ENCODE measurements at regions not wholly inside any gene's neighbourhood (a gene's known extent, or its start where the extent isn't known, plus 50 kb on each side); places are given as distances from the start of the nearest gene placed in this dataset.

DNA sequence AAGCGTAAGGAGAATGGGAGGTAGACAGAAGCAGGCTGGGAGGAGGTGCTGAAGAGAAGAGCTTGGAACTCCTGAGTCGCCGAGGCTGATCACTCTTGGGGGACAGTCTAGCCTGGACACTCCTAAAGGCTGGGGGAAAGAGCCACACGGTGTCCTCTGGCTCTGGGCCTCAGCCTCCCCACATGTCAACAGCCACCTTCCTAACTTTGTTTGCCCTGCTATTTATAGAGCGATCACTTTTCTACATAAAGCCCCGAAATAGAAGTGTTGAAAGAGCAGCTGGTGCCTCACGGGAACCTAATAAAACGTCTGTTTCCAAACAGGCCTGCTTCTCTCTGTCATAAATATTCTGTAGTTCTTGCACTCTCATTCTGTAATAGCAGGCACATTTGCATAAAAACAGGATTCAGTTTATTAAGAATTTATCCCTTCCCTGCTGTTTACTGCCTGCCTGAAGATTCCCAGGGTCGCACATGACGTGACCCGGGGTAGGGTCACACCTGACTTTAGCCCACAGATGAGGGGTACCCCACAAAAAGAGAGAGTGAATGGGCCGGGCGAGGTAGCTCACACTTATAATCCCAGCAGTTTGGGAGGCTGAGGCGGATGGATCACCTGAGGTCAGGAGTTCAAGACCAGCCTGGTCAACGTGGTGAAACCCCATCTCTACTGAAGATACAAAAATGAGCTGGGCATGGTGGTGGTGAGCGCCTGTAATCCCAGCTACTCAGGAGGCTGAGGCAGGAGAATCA, 212.5 kb downstream of the TOMM20 start:
- no peaks in the 10 kb centered on the region for H3F3A ChIP-seq (ENCODE audit: insufficient read depth, low read length, poor library complexity, severe bottlenecking)
- no peaks in the 10 kb centered on the region for H4K20me1 ChIP-seq (ENCODE audit: insufficient read depth)
- no peaks in the 10 kb centered on the region for H3K36me3 ChIP-seq (ENCODE audit: insufficient read depth, low read length)
- H3K9me3 ChIP-seq (ENCODE audit: low read length) = no peaks in the 10 kb centered on the region
- no peak overlapping the region for H2AFZ ChIP-seq (ENCODE audit: low read depth, low read length)
- no peaks in the 10 kb centered on the region for H3K79me2 ChIP-seq (replicated peaks; ENCODE audit: insufficient read depth, low read length)
- no peaks in the 10 kb centered on the region for H3K27me3 ChIP-seq (ENCODE audit: insufficient read depth, low read depth, low read length)
- H3K9ac ChIP-seq (ENCODE audit: low read length) = no peak overlapping the region
- no peaks in the 10 kb centered on the region for H3K9me2 ChIP-seq (ENCODE audit: insufficient read depth, low read length)
- H3K4me2 ChIP-seq (ENCODE audit: low read length) = no peak overlapping the region
- TF ChIP-seq, protein P1, sequence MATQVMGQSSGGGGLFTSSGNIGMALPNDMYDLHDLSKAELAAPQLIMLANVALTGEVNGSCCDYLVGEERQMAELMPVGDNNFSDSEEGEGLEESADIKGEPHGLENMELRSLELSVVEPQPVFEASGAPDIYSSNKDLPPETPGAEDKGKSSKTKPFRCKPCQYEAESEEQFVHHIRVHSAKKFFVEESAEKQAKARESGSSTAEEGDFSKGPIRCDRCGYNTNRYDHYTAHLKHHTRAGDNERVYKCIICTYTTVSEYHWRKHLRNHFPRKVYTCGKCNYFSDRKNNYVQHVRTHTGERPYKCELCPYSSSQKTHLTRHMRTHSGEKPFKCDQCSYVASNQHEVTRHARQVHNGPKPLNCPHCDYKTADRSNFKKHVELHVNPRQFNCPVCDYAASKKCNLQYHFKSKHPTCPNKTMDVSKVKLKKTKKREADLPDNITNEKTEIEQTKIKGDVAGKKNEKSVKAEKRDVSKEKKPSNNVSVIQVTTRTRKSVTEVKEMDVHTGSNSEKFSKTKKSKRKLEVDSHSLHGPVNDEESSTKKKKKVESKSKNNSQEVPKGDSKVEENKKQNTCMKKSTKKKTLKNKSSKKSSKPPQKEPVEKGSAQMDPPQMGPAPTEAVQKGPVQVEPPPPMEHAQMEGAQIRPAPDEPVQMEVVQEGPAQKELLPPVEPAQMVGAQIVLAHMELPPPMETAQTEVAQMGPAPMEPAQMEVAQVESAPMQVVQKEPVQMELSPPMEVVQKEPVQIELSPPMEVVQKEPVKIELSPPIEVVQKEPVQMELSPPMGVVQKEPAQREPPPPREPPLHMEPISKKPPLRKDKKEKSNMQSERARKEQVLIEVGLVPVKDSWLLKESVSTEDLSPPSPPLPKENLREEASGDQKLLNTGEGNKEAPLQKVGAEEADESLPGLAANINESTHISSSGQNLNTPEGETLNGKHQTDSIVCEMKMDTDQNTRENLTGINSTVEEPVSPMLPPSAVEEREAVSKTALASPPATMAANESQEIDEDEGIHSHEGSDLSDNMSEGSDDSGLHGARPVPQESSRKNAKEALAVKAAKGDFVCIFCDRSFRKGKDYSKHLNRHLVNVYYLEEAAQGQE (IDR thresholded peaks at IDR 0.05; ENCODE audit: borderline replicate concordance) = no peak
- TF ChIP-seq TAF1 (IDR thresholded peaks at IDR 0.05; ENCODE audit: low read depth) (no peak), POLR2AphosphoS5 (IDR thresholded peaks at IDR 0.05) (no peak), MXI1 (conservative IDR thresholded peaks at IDR 0.05; ENCODE audit: poor library complexity, severe bottlenecking) (no peak), RAD21 (conservative IDR thresholded peaks at IDR 0.05) (no peak)
- TF ChIP-seq, protein P2, sequence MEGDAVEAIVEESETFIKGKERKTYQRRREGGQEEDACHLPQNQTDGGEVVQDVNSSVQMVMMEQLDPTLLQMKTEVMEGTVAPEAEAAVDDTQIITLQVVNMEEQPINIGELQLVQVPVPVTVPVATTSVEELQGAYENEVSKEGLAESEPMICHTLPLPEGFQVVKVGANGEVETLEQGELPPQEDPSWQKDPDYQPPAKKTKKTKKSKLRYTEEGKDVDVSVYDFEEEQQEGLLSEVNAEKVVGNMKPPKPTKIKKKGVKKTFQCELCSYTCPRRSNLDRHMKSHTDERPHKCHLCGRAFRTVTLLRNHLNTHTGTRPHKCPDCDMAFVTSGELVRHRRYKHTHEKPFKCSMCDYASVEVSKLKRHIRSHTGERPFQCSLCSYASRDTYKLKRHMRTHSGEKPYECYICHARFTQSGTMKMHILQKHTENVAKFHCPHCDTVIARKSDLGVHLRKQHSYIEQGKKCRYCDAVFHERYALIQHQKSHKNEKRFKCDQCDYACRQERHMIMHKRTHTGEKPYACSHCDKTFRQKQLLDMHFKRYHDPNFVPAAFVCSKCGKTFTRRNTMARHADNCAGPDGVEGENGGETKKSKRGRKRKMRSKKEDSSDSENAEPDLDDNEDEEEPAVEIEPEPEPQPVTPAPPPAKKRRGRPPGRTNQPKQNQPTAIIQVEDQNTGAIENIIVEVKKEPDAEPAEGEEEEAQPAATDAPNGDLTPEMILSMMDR (IDR thresholded peaks at IDR 0.05; ENCODE audit: poor library complexity, severe bottlenecking) = no peak
- no peak overlapping the region for H3K27ac ChIP-seq (ENCODE audit: low read length)
- no peak overlapping the region for H3K4me3 ChIP-seq (ENCODE audit: low read length)

- H4K20me1 ChIP-seq (ENCODE audit: insufficient read depth) = no peaks in the 10 kb centered on the region
- H3K79me2 ChIP-seq (replicated peaks; ENCODE audit: insufficient read depth, low read length) = no peaks in the 10 kb centered on the region
- no peaks in the 10 kb centered on the region for H3K9me3 ChIP-seq (ENCODE audit: low read length)
- no peaks in the 10 kb centered on the region for H3F3A ChIP-seq (ENCODE audit: insufficient read depth, low read length, poor library complexity, severe bottlenecking)
- no peak overlapping the region for H3K9ac ChIP-seq (ENCODE audit: low read length)
- H3K9me2 ChIP-seq (ENCODE audit: insufficient read depth, low read length) = no peaks in the 10 kb centered on the region
- TF ChIP-seq TAF1 (IDR thresholded peaks at IDR 0.05; ENCODE audit: low read depth) (no peak), POLR2AphosphoS5 (IDR thresholded peaks at IDR 0.05) (no peak), RAD21 (conservative IDR thresholded peaks at IDR 0.05) (no peak), EP300 (conservative IDR thresholded peaks at IDR 0.05; ENCODE audit: poor library complexity, severe bottlenecking) (no peak), EZH2 (IDR thresholded peaks at IDR 0.05; ENCODE audit: borderline replicate concordance, insufficient read depth, low read length, poor library complexity, severe bottlenecking) (no peak), SMC3 (conservative IDR thresholded peaks at IDR 0.05; ENCODE audit: poor library complexity) (no peak), MXI1 (conservative IDR thresholded peaks at IDR 0.05; ENCODE audit: poor library complexity, severe bottlenecking) (no peak)
- TF ChIP-seq, protein P2 (IDR thresholded peaks at IDR 0.05; ENCODE audit: poor library complexity, severe bottlenecking) = no peak
- TF ChIP-seq, protein P1 (IDR thresholded peaks at IDR 0.05; ENCODE audit: borderline replicate concordance) = no peak
- H3K27ac ChIP-seq (ENCODE audit: low read length) = no peak overlapping the region
- no peaks in the 10 kb centered on the region for H3K36me3 ChIP-seq (ENCODE audit: insufficient read depth, low read length)
- H3K4me3 ChIP-seq (ENCODE audit: low read length) = no peak overlapping the region
- no peaks in the 10 kb centered on the region for H3K27me3 ChIP-seq (ENCODE audit: insufficient read depth, low read depth, low read length)
- H2AFZ ChIP-seq (ENCODE audit: low read depth, low read length) = no peak overlapping the region
- no peak overlapping the region for H3K4me2 ChIP-seq (ENCODE audit: low read length)
Measured at GRCh38 chr1:234914606-234915290, 213.9 kb downstream of the TOMM20 start.

All from neural cell (in vitro differentiated cells).